Colonic mucosa (tissue), 4 donors: ENCODE measurements at regions not wholly inside any gene's neighbourhood (a gene's known extent, or its start where the extent isn't known, plus 50 kb on each side); places are given as distances from the start of the nearest gene placed in this dataset.

ENCODE experiments used
- DNase-seq: peaks from one replicate; pipeline ENCODE4 v3.0.0-alpha.2; 2020
- H3K27ac ChIP-seq: fragments of 200-600 bp; one replicate; pipeline ENCODE4 v1.8.0; 2021
- H3K27me3 ChIP-seq: fragments of 200-600 bp; one replicate; pipeline ENCODE4 v1.8.0; 2021
- H3K36me3 ChIP-seq: fragments of 200-600 bp; one replicate; pipeline ENCODE4 v1.8.0; 2021
- H3K4me1 ChIP-seq: fragments of 200-600 bp; one replicate; pipeline ENCODE4 v1.8.0; 2021; ENCODE audit warnings: mild to moderate bottlenecking
- H3K4me3 ChIP-seq: fragments of 200-600 bp; one replicate; pipeline ENCODE4 v1.8.0; 2021
- H3K9ac ChIP-seq, 2 donors: one replicate each; pipeline ENCODE4 v1.7.0; 2013; ENCODE audit warnings: control low read depth in 2 of 2, low read depth in 2 of 2, low read length in 2 of 2
- H3K9me3 ChIP-seq: fragments of 200-600 bp; one replicate; pipeline ENCODE4 v1.8.0; 2021
- intact Hi-C: fragments of 100-400 bp; cut with DNase I; formaldehyde crosslinking; loops from one replicate; pipeline ENCODE4 v1.14.1; 2022
- TF ChIP-seq, protein P1 (sequence below): fragments of 200-600 bp; IDR thresholded peaks from one replicate; pipeline ENCODE4 v1.8.0; 2022; ENCODE audit warnings: antibody characterized with exemption, mild to moderate bottlenecking
- donor health status: healthy.
- donor health status: DM: no; HTN: no; CAD: no.
- donor health status: DM: no; HTN: no; CAD: no.

DNA sequence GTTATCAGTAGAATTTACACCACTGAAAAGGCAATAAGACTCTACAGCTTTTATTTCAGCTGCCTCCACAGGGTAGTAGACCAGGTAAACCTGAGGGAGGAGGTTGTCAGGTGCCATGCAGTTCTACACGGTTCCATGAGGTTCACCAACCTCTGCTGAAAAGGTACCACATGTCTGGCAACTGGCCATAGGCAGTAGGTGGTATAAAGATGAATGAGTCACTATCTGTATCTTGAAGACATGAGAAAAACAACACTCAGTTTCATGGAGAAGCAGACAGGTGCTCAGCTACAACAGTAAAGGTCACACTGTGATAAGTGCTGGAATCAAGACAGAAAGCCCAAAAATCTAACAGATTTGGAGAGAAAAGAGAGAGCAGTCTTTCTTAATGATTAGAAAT lies 145.4 kb downstream of the PTGER3 start:
- no peaks in the 10 kb centered on the region for H3K36me3 ChIP-seq
- intact Hi-C loops = no loop called here
- H3K9ac ChIP-seq = no peak overlapping the region
- DNase-seq = no peak
- no peak overlapping the region for H3K27ac ChIP-seq
- no peaks in the 10 kb centered on the region for H3K4me1 ChIP-seq
- H3K4me3 ChIP-seq = no peak overlapping the region
- no peaks in the 10 kb centered on the region for H3K27me3 ChIP-seq
- TF ChIP-seq, protein P1, sequence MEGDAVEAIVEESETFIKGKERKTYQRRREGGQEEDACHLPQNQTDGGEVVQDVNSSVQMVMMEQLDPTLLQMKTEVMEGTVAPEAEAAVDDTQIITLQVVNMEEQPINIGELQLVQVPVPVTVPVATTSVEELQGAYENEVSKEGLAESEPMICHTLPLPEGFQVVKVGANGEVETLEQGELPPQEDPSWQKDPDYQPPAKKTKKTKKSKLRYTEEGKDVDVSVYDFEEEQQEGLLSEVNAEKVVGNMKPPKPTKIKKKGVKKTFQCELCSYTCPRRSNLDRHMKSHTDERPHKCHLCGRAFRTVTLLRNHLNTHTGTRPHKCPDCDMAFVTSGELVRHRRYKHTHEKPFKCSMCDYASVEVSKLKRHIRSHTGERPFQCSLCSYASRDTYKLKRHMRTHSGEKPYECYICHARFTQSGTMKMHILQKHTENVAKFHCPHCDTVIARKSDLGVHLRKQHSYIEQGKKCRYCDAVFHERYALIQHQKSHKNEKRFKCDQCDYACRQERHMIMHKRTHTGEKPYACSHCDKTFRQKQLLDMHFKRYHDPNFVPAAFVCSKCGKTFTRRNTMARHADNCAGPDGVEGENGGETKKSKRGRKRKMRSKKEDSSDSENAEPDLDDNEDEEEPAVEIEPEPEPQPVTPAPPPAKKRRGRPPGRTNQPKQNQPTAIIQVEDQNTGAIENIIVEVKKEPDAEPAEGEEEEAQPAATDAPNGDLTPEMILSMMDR = no peak
- no peaks in the 10 kb centered on the region for H3K9me3 ChIP-seq

DNA sequence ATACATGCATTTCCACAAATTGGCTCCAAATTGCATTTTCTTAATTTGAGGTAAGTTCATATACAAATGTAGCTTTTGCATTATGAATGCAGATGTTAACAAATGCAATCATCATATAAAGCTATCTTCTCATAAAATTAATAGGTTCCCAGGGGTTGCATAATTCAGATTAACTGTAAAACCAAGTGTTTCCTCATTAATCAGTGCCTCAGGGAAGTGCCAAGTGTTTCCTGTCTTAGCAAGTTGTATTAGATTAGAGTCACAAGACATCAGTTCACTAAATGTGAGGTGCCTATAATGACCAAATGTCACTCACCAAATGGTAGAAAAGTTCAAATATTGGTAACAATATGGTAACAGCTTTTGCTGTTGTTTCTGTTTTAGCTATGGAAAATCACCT lies 140.8 kb downstream of the PTGER3 start:
- no peak for DNase-seq
- H3K9ac ChIP-seq = no peak overlapping the region
- intact Hi-C loops = no loop called here
- no peaks in the 10 kb centered on the region for H3K27me3 ChIP-seq
- H3K4me1 ChIP-seq = no peaks in the 10 kb centered on the region
- H3K4me3 ChIP-seq = no peak overlapping the region
- H3K27ac ChIP-seq = no peak overlapping the region
- no peaks in the 10 kb centered on the region for H3K9me3 ChIP-seq
- no peaks in the 10 kb centered on the region for H3K36me3 ChIP-seq
- TF ChIP-seq, protein P1 = no peak

DNA sequence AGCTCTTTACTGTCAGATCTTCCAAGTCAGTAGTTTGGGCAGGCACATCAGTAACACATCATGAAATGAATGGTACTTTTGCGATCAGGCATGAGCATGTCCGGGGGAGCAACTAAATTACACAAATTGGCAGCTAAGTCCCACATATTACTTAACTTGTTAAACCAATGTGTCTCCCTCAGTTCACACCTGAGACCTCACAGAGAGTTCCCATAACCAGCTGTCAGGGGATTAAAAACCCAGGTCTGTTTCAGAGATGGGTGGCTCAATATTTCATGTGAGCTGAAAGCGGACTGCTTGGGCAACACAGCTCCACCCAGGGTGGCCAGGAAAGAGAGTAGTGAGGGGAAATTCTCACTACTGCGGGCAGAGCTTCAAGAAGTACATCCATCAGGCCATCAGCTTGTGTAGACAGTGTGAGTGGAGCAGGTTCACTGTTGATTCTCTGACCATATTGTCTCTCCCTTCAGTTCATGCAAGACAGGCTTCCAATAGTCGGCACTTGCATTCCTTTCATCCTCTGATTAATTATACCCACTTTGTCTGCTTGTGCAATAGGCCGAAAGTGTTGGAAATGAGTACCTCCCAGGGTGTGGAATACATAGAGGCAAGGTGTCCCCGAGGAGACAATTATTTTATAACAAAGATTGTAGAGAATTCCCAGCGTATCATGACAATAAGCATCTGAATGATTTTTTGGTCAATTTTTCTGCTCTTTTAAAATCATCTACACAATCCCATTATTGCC lies 139.9 kb downstream of the PTGER3 start:
- Histone ChIP-seq H3K36me3 (no peaks in the 10 kb centered on the region), H3K4me3 (no peak overlapping the region), H3K4me1 (no peaks in the 10 kb centered on the region), H3K9me3 (no peaks in the 10 kb centered on the region), H3K27me3 (no peaks in the 10 kb centered on the region), H3K9ac (no peak overlapping the region), H3K27ac (no peak overlapping the region)
- TF ChIP-seq, protein P1 = no peak
- intact Hi-C loops = no loop called here
- DNase-seq = no peak

- TF ChIP-seq, protein P1 = no peak
- Histone ChIP-seq H3K27ac (no peak overlapping the region), H3K4me1 (no peaks in the 10 kb centered on the region), H3K27me3 (no peaks in the 10 kb centered on the region), H3K9me3 (no peaks in the 10 kb centered on the region), H3K4me3 (no peak overlapping the region), H3K9ac (no peak overlapping the region), H3K36me3 (no peaks in the 10 kb centered on the region)
- intact Hi-C loops = no loop called here
- DNase-seq = no peak
These were observed 138.3 kb downstream of the PTGER3 start for GRCh38 chr1:70909262-70909822.

DNA sequence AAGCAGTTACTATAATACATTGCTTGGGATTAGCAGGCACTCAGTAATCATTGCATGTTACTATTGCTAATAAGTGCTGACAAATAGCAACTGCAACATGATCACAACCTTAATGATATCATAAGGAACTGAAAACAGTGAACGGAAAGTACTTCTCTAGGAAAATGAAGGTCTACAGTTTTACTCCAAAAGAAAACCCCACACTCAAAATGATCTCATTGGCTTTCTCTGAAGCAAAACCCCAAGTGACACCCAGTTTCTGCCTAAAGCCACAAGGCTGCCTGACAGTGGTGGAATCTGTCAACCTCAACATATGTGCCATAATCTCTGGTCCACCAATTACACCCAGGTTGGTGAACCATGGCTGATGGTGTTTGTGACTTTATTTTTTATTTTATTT lies 137.6 kb downstream of the PTGER3 start:
- TF ChIP-seq, protein P1 = no peak
- no peak overlapping the region for H3K9ac ChIP-seq
- H3K36me3 ChIP-seq = no peaks in the 10 kb centered on the region
- no peak overlapping the region for H3K4me3 ChIP-seq
- no peaks in the 10 kb centered on the region for H3K4me1 ChIP-seq
- DNase-seq = no peak
- no peaks in the 10 kb centered on the region for H3K27me3 ChIP-seq
- no peak overlapping the region for H3K27ac ChIP-seq
- no peaks in the 10 kb centered on the region for H3K9me3 ChIP-seq
- intact Hi-C loops = no loop called here
